SW480 (cell line): ENCODE measurements at regions not wholly inside any gene's neighbourhood (a gene's known extent, or its start where the extent isn't known, plus 50 kb on each side); places are given as distances from the start of the nearest gene placed in this dataset.
"Not testable (repeated sequence)": the region's sequence is repeated elsewhere in the genome, so short reads cannot be mapped to it uniquely, and the experiment has no call there.

Source experiments
- DNase-seq: peaks from one replicate; pipeline ENCODE4 v3.0.0-alpha.2; 2016; ENCODE audit warnings: low spot score

- no peak for DNase-seq
Measured at GRCh38 chr2:142716463-142717242, 160.8 kb upstream of the KYNU start.

GRCh38 chr2:142714600-142714999 lies 162.9 kb upstream of the KYNU start:
- no peak for DNase-seq

- DNase-seq, result no peak
Measured at GRCh38 chr2:142710336-142710735, 167.1 kb upstream of the KYNU start.

- DNase-seq, result no peak
Measured at GRCh38 chr2:142707318-142707717, 170.1 kb upstream of the KYNU start.

GRCh38 chr2:142702397-142702796 lies 175.1 kb upstream of the KYNU start:
- not testable (repeated sequence) for DNase-seq

GRCh38 chr2:142695350-142696257 lies 181.9 kb upstream of the KYNU start:
- DNase-seq, result not testable (repeated sequence)

- no peak for DNase-seq
Measured at GRCh38 chr2:142694282-142694681, 183.2 kb upstream of the KYNU start.

- no peak for DNase-seq
Measured at GRCh38 chr2:142693171-142693950, 184.1 kb upstream of the KYNU start.

GRCh38 chr2:142688856-142689605 lies 188.4 kb upstream of the KYNU start:
- no peak for DNase-seq

- no peak for DNase-seq
Measured at GRCh38 chr2:142687509-142687908, 190.0 kb upstream of the KYNU start.

- DNase-seq, result no peak
Measured at GRCh38 chr2:142687075-142687474, 190.4 kb upstream of the KYNU start.

- no peak for DNase-seq
Measured at GRCh38 chr2:142684667-142685066, 192.8 kb upstream of the KYNU start.

- DNase-seq, result no peak
Measured at GRCh38 chr2:142682528-142682927, 194.9 kb upstream of the KYNU start.

- no peak for DNase-seq
Measured at GRCh38 chr2:142681952-142682351, 195.5 kb upstream of the KYNU start.

GRCh38 chr2:142678164-142678563 lies 199.3 kb upstream of the KYNU start:
- no peak for DNase-seq

GRCh38 chr2:142675398-142675797 lies 202.1 kb upstream of the KYNU start:
- no peak for DNase-seq

- no peak for DNase-seq
Measured at GRCh38 chr2:142673836-142674235, 203.6 kb upstream of the KYNU start.

GRCh38 chr2:142672698-142673097 lies 204.8 kb upstream of the KYNU start:
- DNase-seq, result no peak

- no peak for DNase-seq
Measured at GRCh38 chr2:142670362-142670761, 207.1 kb upstream of the KYNU start.

- DNase-seq, result no peak
Measured at GRCh38 chr2:142668420-142668819, 209.0 kb upstream of the KYNU start.

- no peak for DNase-seq
Measured at GRCh38 chr2:142665241-142665640, 212.2 kb upstream of the KYNU start.

- DNase-seq, result no peak
Measured at GRCh38 chr2:142650601-142651000, 226.9 kb upstream of the KYNU start.
